DMS 273 treated with DMSO at 0.1 percent for 48 hours (cell line): ENCODE measurements at regions not wholly inside any gene's neighbourhood (a gene's known extent, or its start where the extent isn't known, plus 50 kb on each side); places are given as distances from the start of the nearest gene placed in this dataset.

ENCODE experiments used
- DNase-seq: peaks from one replicate; lab custom pipeline; 2025; lab: John Stamatoyannopoulos, UW

DNA sequence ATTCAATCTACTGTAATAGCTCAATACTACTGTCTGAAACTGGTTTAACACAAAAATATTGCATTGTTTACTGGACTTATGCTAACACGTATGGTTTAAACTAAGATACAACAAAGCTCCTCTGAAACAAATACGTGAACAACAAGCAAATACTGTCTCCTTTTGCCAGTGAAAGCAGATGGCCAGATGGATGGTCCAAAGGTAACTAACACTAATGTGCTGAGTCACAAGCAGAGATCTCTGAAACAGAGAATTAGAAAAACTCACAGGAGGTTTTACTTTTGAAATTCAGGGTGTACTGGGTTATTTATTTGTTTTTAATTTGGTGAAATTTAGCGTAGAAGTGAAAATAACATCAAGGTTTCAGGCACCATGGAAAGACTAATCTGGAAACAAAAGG, 124.3 kb upstream of the SOX4 start:
- DNase-seq = no peak

- DNase-seq = no peak
These were observed 117.4 kb upstream of the SOX4 start for GRCh38 chr6:21476112-21476511.

DNA sequence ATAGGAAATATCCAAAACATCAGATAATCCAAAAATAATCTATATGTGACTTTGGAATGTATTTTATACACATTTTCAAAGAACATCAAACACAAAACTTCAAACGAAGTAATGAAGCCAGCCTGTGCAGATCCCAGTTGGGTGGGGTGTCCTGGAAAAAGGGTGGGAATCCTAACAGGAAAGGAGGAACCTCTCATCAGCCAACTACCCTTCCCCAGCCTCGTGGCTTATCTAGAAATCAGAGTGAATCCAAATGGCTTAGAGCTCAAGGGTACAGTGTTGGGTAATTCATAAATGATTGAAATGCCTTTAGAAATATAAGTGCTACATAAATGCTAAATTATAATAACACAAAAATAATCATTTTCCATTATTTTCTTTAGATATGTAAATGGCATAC, 115.1 kb upstream of the SOX4 start:
- DNase-seq = no peak

GRCh38 chr6:21478883-21479539, 114.5 kb upstream of the SOX4 start:
- DNase-seq = no peak

GRCh38 chr6:21486115-21486514, 107.4 kb upstream of the SOX4 start:
- DNase-seq = no peak

DNA sequence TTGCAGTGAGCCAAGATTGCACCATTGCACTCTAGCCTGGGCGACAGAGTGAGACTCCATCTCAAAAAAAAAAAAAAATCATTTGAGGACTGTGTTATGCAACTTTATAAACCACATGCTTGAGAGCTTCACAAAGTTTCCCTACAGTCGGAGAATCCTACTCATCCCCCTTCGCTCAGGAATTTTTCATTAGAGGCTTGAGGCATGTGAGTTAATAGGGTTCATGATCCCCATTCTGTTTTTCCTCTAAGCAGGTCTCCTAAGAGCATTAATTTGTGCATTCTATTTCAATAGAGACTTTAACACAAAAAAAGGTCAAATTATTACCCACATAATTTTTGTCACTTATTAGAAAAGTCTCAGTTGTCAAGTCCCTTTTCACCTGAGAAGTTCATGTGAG, 103.7 kb upstream of the SOX4 start:
- DNase-seq = no peak

DNA sequence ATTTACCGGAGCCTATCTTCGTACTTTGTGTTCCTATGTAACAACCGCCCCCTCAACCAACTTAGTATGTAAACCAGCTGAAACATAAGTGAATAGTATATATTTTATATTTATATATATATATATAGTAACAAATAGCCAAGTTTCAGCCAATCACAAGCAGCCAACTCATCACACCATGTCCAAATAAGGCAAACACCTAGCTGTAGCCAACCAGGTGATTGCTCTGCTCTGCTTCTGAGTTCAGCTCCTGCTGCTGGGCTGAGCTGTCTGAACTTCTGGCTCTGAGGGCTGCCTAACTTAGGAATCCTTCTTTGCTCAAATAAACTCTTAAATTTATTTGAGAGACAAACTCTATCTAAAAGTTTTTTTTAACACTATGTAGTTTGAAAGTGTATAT, 101.6 kb upstream of the SOX4 start:
- DNase-seq = no peak

DNA sequence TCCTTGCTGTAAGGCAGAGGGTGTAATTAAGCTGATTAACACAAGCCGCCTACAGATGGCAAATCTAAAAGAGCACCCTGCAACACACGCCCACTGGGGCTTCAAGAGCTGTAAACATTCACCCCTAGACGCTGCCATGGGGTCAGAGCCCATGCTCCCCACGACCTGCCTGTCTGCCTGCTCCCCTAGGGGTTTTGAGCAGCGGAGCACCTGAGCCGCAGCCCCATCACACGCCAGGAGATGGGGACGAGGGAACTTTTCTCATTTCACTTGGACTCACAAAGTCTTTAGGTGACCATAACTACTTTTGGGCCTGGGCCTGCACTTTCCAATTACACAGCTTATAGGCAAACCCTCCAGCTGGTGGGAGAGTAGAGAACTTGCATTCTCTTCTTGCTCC, 99.0 kb upstream of the SOX4 start:
- no peak for DNase-seq

- DNase-seq = no peak
These were observed 97.4 kb upstream of the SOX4 start for GRCh38 chr6:21496196-21496595.

- no peak for DNase-seq
These were observed 96.8 kb upstream of the SOX4 start for GRCh38 chr6:21496706-21497105.

DNA sequence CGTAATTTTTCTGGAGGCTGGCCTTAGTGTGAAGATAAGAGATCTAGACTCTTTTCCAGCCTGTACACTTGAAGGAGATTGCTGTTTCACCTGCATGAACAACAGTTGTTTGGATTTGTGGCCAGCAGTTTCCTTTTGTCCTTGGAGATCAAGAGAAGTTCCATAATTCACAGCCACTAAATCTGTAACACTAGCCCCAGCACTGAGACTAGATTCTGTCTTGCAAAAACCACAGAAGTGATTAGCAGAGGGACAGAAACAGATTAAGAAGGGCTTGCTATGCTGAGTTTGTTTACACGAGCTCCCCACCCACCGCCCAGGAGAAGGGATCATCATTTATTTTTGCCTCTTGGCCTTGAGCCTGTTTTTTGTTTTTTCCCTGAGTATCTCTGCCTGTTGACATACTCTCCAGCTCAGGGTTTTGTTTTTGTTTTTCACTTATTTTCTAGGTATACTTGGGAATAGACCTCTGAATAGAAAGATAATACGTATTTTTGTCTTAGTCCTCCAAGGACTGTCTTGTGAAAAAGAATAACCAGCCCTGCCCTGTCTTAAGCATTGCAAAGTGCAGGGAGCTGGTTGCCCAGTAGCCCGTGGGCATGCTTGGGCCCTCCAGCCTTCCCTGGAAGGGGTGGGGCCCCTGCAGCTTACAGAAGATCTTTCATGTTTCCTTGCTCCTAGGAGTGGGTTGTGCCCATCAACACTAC, 93.1 kb upstream of the SOX4 start:
- no peak for DNase-seq

- no peak for DNase-seq
These were observed 92.6 kb upstream of the SOX4 start for GRCh38 chr6:21501021-21501354.

DNA sequence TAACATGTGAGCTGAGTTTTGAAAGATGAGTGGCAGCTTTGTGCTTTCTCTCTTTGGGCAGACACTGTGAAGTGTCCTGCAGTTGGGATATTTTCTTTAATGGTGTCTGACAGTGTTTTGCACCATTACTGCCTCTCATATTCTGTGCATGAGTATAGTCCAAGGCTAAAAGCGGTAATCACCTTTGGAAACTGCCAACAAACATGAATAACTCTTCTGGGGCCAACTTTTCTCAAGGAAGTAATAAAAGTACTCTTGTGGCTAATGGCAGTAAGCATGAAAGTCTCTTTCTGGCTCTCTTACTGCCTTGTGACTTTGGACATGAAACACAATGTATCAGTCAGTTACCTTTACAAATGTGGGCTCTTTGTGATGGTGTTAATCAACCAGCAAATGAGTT, 91.7 kb upstream of the SOX4 start:
- no peak for DNase-seq

DNA sequence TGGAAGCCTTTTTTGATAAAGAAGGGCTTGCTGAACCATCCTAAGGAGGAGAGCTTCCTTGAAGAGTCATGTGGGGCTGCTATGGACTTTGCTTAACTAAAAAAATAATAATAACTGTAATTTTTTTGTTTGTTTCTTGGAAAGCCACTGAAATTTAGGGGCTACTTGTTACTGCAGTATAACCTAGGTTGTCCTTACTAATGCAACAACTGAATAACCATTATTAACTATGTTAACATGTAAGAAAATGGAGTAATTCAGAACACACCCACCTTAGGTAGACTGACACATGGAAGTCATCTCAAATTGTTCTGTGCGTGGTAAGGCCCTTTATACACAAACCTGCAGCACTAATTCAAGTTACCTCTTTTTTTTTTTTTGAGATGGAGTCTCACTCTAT, 90.9 kb upstream of the SOX4 start:
- no peak for DNase-seq

- DNase-seq = no peak
These were observed 88.8 kb upstream of the SOX4 start for GRCh38 chr6:21504790-21505189.

GRCh38 chr6:21505574-21505990, 88.0 kb upstream of the SOX4 start:
- DNase-seq = no peak

DNA sequence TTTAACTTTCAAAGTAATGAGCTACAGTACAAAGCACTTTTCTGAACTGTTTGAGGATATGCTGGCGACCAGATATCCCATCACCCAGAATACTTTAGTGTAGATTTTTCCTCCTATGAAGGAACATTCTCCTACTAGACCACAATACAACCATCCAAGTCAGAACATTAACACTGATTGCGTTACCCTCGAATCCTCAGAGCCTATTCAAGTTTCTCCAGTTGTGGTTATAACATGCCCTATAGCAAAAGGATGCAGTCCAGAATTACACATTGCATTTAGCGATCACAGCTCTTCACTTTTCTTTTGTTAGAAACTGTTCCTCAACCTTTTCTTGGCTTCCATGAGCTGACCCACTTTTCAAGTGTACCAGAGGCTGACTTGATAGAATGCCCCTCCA, 87.4 kb upstream of the SOX4 start:
- no peak for DNase-seq

GRCh38 chr6:21507811-21508210, 85.7 kb upstream of the SOX4 start:
- no peak for DNase-seq

GRCh38 chr6:21508753-21509152, 84.8 kb upstream of the SOX4 start:
- no peak for DNase-seq

DNA sequence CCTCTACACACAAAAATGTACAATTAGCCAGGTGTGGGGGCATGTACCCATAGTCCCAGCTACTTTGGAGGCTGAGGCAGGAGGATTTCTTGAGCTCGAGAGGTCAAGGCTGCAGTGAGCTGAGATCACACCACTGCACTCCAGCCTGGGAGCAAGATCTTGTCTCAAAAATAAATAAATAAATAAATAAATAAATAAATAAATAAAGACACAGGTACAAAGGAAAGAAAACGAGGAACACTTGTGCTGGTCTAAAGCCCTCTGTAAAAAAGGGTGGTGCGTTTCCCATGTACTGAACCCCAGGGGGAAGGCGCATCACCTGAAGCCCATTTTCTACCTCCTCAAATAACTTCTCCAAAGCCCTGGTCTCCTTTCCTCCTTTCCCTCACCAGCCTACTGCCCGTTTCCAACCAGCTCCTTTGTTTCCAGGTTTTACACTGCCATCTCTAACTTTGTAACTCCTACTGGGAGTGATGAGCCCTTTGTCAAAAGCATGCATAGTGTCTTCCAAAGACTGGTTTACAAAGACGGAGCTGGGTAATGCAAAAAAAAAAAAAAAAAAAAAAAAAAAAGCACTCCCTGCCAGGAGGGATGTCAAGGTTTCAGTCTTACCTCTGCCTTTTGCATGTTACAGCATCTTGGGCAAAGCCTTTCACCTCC, 81.5 kb upstream of the SOX4 start:
- no peak for DNase-seq

GRCh38 chr6:21514288-21514687, 79.3 kb upstream of the SOX4 start:
- no peak for DNase-seq

DNA sequence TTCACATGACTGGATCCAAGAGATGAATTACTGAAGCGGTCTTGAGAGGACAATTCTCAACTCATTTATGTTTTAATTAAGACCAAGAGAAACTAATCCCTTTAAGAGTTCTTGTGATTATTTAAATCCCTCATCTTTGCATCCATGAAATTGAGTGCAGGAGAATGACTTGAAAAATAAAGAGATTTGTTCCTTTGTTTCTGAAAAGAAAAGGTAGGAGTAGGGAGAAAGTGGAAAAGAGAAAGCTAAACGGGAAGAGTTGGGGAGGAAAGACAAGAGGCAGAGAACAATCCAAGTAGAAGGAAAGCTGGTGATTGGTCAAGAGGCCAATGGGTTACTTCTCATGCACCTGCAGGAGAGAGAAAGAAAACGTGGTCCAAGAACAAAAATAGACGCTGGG, 75.2 kb upstream of the SOX4 start:
- no peak for DNase-seq

DNA sequence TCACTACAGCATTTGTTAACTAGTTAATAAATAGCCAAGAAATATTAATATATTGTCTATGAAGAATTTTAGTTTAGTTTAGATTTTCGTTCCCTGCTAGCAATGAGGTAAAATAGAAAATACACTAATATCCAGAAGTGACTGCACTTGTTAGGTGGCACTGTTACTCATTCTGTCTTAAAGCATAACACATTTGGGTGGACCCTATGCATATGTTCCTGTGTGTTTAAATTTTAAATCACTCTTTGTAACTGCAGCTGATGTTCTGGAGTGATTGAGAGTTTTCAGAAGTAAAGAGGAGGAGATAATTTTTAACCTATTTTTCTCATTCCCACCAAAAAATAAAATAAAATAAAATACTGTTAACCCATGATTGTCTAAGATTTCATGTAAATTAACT, 73.9 kb upstream of the SOX4 start:
- DNase-seq = no peak

GRCh38 chr6:21521276-21521675, 72.3 kb upstream of the SOX4 start:
- no peak for DNase-seq
